ENCODE measurements at regions not wholly inside any gene's neighbourhood (a gene's known extent, or its start where the extent isn't known, plus 50 kb on each side); places are given as distances from the start of the nearest gene placed in this dataset.
A peak's percentile ranks its signal among the peaks of the same experiment; 100 is the strongest.

DNA sequence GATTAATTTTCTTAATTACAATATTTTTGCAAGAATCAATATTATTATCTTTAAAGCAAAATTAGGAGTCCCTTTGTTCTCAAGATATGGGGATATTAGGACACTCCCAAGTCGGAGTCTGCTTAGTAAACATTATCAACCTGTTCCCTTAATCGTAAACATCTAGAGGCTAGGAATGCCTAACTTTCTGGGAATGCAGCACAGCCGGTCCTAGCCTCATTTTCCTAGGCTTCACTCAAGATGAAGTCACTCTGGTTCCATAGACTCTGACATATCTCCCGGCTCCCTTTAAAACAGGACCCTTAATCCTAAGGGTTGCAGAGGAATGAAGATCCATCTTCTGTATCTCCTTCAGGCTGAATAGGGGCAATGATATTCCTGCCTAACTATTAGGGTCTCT lies 367.6 kb downstream of the GPM6A start:
- Histone ChIP-seq H3K4me3 (ENCODE audit: low read depth, low read length) (no peak overlapping the region), H3K4me2 (ENCODE audit: low read length) (no peak overlapping the region), H3K9me3 (ENCODE audit: control insufficient read depth, low read length) (no peaks in the 10 kb centered on the region), H3K9ac (no peak overlapping the region), H3K36me3 (ENCODE audit: control insufficient read depth, insufficient read depth, low read length) (no peaks in the 10 kb centered on the region), H2AFZ (no peak overlapping the region), H3K79me2 (no peaks in the 10 kb centered on the region), H3K27ac (no peak overlapping the region), H3K4me1 (no peaks in the 10 kb centered on the region), H3K27me3 (ENCODE audit: control insufficient read depth, insufficient read depth, low read length) (no peaks in the 10 kb centered on the region)
- TF ChIP-seq, protein P1, sequence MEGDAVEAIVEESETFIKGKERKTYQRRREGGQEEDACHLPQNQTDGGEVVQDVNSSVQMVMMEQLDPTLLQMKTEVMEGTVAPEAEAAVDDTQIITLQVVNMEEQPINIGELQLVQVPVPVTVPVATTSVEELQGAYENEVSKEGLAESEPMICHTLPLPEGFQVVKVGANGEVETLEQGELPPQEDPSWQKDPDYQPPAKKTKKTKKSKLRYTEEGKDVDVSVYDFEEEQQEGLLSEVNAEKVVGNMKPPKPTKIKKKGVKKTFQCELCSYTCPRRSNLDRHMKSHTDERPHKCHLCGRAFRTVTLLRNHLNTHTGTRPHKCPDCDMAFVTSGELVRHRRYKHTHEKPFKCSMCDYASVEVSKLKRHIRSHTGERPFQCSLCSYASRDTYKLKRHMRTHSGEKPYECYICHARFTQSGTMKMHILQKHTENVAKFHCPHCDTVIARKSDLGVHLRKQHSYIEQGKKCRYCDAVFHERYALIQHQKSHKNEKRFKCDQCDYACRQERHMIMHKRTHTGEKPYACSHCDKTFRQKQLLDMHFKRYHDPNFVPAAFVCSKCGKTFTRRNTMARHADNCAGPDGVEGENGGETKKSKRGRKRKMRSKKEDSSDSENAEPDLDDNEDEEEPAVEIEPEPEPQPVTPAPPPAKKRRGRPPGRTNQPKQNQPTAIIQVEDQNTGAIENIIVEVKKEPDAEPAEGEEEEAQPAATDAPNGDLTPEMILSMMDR (IDR thresholded peaks at IDR 0.05) = no peak

DNA sequence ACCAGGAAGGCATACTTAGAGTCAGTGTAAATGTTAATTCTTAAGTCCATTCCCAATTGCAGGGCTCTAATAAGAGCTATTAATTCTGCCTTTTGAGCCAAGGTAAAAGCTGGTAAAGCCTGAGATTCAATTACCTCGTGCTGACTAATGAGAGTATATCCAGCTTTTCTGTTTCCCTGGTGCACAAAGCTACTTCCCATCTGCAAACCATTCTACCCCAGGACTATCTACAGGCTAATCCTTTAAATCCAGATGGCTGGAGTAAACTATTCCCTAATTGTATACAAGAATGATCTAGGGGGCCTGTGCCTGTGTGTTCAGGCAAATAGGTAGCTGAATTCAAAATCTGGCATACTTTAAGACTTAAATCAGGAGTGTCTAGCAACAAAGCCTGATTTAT lies 365.0 kb downstream of the GPM6A start:
- no peak overlapping the region for H3K27ac ChIP-seq
- no peaks in the 10 kb centered on the region for H3K79me2 ChIP-seq
- H2AFZ ChIP-seq = no peak overlapping the region
- H3K27me3 ChIP-seq (ENCODE audit: control insufficient read depth, insufficient read depth, low read length) = no peaks in the 10 kb centered on the region
- no peaks in the 10 kb centered on the region for H3K9me3 ChIP-seq (ENCODE audit: control insufficient read depth, low read length)
- no peaks in the 10 kb centered on the region for H3K36me3 ChIP-seq (ENCODE audit: control insufficient read depth, insufficient read depth, low read length)
- H3K4me2 ChIP-seq (ENCODE audit: low read length) = no peak overlapping the region
- TF ChIP-seq, protein P1 (IDR thresholded peaks at IDR 0.05) = no peak
- H3K9ac ChIP-seq = no peak overlapping the region
- no peaks in the 10 kb centered on the region for H3K4me1 ChIP-seq
- H3K4me3 ChIP-seq (ENCODE audit: low read depth, low read length) = no peak overlapping the region

DNA sequence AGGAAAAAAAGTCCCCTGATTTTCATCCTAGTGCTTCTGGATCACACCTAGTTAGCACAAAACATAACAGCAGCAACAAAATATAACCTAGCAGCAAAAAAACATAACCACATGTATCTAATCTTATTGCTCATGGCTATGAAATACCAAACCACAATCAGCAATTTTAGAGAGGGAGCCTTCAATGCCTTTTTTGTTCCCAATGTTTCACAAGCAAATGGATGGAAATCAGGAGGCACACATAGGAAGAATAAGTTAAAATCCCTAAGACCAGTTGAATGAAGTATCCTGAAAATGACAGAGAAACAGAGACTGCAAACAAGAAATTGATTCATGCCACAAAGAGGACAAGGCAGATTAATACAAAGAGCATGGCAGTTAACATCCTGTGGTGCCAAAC lies 361.6 kb downstream of the GPM6A start:
- Histone ChIP-seq H3K9me3 (ENCODE audit: control insufficient read depth, low read length) (no peaks in the 10 kb centered on the region), H3K79me2 (no peaks in the 10 kb centered on the region), H3K4me3 (ENCODE audit: low read depth, low read length) (no peak overlapping the region), H3K4me2 (ENCODE audit: low read length) (no peak overlapping the region), H2AFZ (no peak overlapping the region), H3K9ac (no peak overlapping the region), H3K4me1 (no peaks in the 10 kb centered on the region), H3K27ac (no peak overlapping the region), H3K36me3 (ENCODE audit: control insufficient read depth, insufficient read depth, low read length) (no peaks in the 10 kb centered on the region), H3K27me3 (ENCODE audit: control insufficient read depth, insufficient read depth, low read length) (no peaks in the 10 kb centered on the region)
- TF ChIP-seq, protein P1 (IDR thresholded peaks at IDR 0.05) = no peak

DNA sequence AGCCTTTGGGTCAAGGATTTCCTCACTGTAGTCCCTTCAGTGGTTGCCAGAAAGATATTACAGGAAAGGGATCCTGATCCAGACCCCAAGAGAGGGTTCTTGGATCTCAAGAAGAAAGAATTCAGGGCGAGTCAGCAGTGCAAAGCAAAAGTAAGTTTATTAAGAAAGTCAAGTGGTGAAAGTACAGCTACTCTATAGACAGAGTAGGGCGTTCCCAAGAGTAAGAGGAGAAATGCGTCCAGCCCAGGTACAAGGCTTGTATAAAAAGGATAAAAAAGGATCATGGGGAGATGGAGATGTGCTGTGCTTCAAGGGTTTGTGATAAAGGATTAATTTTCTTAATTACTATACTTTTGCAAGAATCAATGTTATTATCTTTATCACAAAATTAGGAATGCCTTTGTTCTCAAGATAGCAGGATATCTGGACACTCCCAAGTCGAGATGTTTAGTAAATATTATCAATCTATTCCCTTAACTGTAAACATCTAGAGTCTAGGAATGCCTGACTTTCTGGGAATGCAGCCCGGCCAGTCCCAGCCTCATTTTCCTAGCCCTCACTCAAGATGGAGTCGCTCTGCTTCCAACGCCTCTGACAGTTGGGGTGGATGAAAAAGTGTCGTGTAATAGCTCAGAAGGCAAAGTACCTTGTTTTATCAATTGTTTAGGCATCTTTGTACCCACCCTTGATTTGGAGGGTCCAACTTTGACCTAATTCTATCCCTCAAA lies 360.7 kb downstream of the GPM6A start:
- Histone ChIP-seq H3K9ac (no peak overlapping the region), H3K79me2 (no peaks in the 10 kb centered on the region), H3K4me1 (no peaks in the 10 kb centered on the region), H3K4me3 (ENCODE audit: low read depth, low read length) (no peak overlapping the region), H3K27ac (no peak overlapping the region), H3K4me2 (ENCODE audit: low read length) (no peak overlapping the region), H2AFZ (no peak overlapping the region), H3K9me3 (ENCODE audit: control insufficient read depth, low read length) (no peaks in the 10 kb centered on the region), H3K27me3 (ENCODE audit: control insufficient read depth, insufficient read depth, low read length) (no peaks in the 10 kb centered on the region), H3K36me3 (ENCODE audit: control insufficient read depth, insufficient read depth, low read length) (no peaks in the 10 kb centered on the region)
- TF ChIP-seq, protein P1 (IDR thresholded peaks at IDR 0.05) = no peak

DNA sequence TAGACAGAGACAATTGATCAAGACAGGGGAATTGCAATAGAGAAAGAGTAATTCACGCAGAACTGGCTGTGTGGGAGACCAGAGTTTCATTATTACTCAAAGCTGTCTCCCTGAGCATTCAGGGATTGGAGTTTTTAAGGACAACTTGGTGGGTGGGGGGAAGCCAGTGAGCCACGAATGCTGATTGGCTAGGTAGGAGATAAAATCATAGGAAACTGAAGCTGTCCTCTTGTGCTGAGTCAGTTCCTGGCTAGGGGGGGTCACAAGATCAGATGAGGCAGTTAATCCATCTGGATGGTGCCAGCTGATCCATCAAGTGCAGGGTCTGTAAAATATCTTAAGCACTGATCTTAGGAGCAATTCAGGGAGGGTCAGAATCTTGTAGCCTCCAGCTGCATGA lies 358.6 kb downstream of the GPM6A start:
- Histone ChIP-seq H3K27me3 (ENCODE audit: control insufficient read depth, insufficient read depth, low read length) (no peaks in the 10 kb centered on the region), H3K4me1 (no peaks in the 10 kb centered on the region), H3K27ac (peak overlapping the region; percentile 62), H2AFZ (no peak overlapping the region), H3K36me3 (ENCODE audit: control insufficient read depth, insufficient read depth, low read length) (no peaks in the 10 kb centered on the region), H3K9ac (no peak overlapping the region), H3K79me2 (no peaks in the 10 kb centered on the region), H3K4me2 (ENCODE audit: low read length) (no peak overlapping the region), H3K9me3 (ENCODE audit: control insufficient read depth, low read length) (no peaks in the 10 kb centered on the region), H3K4me3 (ENCODE audit: low read depth, low read length) (no peak overlapping the region)
- TF ChIP-seq, protein P1 (IDR thresholded peaks at IDR 0.05) = no peak
